GM19193 (cell line): ENCODE measurements at regions not wholly inside any gene's neighbourhood (a gene's known extent, or its start where the extent isn't known, plus 50 kb on each side); places are given as distances from the start of the nearest gene placed in this dataset.

ENCODE experiments used
- POLR2A ChIP-seq: IDR thresholded peaks from 4 replicates; pipeline ENCODE4 v1.6.1; 2011; ENCODE audit not compliant: insufficient read depth, insufficient read length; ENCODE audit errors: extremely low read depth

DNA sequence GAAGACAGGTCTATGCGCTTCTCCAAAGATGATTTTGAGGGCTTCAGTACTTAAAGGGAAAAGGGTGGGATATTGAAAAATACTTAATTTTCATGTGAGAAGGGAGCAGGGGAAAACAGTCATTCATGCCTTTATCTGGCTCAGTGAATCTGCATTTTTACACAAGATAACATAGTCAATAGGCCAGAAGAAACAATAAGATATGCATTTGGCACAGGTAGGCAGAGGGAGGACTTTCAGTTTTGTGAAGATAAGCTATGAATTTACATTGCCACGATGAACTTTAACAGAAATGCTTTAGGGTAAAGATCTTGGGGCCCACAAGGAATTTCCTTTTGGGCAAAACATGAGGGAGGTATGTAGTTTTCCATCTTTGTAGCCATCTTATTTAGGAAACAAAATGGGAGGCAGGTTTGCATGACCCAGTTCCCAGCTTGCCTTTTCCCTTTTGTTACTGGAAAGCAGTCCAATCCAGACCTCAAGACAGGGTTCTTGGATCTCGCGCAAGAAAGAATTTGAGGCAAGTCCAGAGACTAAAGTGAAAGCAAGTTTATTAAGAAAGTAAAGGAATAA is 504.2 kb downstream of the IGSF11 start:
- no peak for TF ChIP-seq POLR2A

DNA sequence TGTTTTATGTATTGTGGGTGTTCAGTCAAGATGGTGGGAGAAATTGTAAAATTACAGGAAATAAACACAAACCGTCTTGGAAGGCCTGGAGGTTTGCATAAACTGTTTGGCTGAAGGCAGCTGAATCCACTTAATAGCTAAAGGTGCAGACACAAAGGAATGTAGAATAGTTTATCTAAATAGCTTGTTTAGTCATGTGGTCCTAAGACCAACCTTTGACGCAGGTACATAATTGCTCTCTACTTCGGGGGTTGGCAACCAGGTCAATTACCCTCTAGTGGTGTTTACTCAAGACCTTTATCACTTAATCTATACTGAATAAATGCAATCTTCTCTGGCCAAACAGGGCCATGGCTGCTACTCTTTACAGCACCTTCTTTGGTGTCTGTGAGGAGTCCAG is 502.8 kb downstream of the IGSF11 start:
- TF ChIP-seq POLR2A, result no peak

DNA sequence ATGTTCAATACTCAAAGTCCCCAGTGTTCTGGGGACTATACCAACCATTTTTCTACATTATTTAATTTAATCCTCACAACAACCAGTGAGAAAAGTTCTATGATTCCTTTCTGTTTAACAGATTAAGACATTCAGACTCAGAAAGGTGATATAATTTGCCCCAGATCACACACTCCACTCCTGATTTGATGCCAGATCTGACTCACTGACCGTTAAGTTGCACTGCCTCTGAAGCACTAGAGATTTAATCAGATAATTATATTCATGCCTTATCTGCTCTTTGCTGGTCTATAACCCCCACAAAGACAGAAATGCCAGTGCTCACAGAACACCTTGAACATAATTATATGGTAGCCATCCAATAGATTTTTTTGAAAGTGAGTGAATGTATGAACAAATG is 501.0 kb downstream of the IGSF11 start:
- TF ChIP-seq POLR2A, result no peak

DNA sequence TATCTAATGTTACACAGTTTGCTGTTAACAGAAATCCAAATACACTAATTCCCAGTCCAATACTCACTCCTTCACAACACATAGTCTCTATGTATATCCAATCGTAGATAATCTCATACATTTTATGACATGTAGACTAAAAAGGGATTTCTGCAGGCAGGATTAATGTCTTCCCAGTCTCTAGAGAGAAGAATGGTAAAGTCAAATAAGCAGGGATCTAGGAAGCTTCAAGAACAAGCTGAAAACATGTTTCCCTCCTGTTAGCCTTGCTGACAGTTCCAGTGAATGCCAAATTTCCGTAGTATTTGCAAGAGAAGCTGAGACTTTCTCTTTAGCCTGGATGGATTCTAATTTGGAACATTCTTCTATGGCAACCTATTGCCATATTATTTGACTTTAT is 500.1 kb downstream of the IGSF11 start:
- TF ChIP-seq POLR2A, result no peak

DNA sequence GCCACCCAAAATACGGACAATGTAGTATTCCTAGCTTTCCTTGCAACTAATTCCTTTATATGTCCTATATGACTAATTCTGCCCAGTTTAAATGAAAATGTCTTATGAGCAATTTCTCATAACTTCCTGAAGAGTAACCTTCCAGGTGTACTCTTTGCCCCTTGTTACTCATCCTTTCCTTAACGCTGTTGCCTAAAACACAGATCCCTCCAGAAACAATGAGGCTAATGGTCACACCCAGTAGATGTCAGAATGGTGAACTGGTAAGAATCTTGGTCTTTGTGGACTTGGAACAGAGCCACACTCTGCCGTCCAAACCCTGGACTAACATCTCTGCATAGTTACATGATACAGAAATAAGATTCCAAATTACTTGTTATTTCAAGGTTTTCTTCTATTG is 497.9 kb downstream of the IGSF11 start:
- no peak for TF ChIP-seq POLR2A

DNA sequence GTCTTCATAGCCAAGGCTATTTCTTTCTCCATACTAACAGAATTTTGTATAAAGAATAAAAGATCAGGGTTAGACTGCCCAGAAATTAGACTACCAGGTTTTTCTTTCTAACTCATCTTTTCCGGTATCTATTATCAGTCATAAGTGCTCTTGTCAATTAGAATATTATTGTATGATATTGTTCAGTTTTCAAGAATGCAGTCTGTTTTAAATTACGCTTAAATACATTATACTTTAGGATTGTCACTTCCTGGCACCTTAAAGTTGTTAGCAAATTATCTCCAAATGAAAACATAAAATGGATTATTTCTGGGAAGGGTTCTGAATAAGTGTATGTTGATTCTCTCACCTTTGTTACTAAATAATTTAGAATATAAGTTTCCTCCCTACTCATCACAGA is 497.2 kb downstream of the IGSF11 start:
- no peak for TF ChIP-seq POLR2A

DNA sequence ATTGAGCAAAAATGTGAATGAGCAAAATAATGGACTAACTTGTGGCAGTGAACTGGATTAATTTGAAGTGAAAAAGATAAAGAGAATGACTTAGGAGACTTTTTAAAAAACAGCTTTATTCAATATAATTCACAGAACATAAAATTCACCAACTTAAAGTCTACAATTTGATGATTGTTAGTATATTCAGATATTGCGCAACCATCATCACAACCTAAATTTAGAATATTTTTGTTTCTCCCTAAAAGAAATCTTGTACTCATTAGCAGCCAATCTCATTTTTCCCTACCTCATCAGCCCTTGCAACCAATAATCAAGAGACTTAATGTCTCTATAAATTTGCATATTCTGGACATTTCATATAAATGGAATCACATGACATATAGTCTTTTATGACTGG is 496.5 kb downstream of the IGSF11 start:
- TF ChIP-seq POLR2A, result no peak

DNA sequence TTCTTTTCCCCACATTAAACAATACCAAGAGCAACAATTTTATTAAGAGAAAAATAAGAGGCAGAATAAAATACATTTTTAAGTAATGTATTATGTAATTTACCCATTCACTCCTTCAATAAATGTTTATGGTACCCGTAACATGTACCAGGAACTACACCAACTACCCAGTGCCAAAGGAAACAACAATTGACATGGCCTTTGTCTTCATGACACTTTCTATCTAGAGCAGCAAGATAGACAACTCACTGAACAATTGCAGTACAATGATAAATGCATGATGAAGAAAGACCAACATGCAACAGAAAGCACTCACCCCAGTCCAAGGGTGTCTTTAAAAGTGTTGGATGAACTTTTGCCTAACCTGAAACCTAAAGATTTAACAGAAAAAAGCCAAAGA is 493.8 kb downstream of the IGSF11 start:
- TF ChIP-seq POLR2A, result no peak

DNA sequence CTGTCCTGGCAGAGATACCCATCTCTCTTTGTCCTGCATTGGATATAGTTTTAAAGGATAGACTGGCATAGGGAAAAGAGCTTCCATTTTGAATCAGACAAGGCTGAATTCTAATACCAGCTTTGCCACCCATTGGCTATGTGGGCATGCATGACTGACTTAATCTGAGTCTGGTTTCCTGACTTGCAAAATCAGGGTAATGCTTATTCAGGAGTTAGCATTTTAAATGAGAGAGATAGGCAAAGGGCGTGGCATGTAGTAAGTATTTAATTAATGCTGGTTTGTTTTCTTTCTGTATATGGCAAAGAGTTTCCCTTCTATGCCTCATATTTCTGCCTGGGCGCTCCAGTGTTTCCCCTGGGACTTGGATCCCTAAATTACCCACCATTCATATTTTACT is 492.9 kb downstream of the IGSF11 start:
- TF ChIP-seq POLR2A, result no peak

DNA sequence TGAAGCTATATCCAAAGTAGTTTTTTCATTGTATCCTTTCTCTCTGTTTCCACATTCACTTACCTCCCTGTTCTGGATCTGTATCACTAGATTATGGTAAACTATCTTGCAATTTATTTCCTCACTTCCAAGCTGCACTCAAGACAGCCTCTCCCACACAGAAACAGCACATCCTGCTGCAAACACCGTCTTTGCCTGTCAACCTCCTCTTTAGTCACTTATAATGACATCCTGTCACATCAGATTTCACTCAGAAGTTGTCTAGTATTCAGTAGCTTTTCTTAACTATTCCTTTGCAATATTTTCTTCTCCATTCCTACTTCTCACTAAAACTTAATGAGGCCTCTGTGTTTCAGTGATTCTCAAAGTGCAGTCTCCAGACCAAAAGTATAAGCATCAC is 490.8 kb downstream of the IGSF11 start:
- TF ChIP-seq POLR2A, result no peak

DNA sequence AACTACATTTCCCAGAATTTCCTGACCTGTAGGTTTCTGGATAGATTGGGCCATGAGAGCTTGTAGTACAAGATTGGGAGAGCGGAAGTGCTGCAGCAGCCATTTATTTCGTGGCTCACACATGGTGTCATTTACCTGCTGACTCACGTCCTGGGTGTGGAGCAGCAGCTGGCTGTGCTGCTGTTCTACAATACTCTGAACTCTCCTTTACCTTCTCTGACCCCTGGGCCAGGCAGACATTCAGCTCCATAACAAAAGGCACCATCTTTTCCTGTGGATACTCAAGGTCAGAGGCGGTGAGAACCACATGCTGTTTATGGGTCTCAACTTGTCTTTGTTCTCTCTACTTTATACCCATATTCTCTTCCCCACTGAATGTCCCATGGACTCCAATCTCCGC is 490.2 kb downstream of the IGSF11 start:
- TF ChIP-seq POLR2A, result no peak

DNA sequence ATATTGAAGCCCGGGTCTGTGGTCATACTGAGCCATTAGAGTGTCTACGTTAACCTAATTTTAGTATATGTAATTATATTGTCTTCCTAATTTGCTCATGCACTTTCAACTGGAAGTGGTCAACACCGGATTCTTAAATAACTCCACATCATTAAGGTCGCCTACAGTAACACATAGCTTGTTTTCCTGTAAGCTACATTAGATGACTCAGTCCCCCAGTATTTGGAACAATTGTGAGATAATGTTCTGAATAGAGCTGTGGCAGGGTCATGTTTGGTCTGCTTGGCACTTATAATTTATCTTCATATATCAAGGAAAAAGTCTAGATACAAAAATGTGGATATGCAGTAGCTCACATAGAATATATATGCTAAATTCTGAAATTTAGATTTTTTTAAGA is 486.2 kb downstream of the IGSF11 start:
- TF ChIP-seq POLR2A, result no peak

DNA sequence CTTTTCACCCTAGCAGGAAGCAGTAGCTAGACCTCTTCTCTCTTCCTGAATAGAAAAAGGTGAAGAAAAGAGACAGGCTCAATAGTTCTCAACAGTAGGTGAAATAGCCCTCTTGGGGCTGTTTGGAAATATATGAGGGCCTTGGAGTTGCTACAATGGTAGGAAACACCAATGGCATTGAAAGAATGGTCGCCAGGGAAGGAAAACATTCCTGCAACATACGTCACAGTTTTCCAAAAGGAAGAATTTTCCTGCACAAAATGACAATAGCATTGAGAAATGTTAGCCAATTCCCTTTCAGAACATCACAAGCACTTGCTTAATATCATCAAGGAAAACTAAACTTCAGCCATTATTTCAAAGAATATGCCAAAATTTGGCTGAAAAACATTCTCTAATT is 484.5 kb downstream of the IGSF11 start:
- no peak for TF ChIP-seq POLR2A

DNA sequence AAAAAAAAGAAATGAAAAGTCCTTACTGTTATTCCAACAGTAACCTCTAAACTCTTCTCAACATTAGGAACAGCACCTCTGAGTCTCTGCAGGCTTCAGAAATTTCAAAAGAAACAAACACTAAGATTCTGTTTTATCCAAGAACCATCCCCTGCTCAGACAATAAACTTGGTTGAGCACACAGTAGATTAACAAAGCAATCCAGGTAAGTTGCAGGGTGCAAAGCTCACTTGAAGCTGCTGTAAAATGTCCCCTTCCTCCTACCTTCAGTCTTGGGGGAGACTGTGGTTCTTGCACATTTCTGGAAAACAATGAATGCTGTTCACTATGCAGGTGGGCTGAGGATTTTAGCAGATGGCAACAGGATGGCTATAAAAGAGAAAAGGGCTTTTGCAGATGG is 484.1 kb downstream of the IGSF11 start:
- no peak for TF ChIP-seq POLR2A

DNA sequence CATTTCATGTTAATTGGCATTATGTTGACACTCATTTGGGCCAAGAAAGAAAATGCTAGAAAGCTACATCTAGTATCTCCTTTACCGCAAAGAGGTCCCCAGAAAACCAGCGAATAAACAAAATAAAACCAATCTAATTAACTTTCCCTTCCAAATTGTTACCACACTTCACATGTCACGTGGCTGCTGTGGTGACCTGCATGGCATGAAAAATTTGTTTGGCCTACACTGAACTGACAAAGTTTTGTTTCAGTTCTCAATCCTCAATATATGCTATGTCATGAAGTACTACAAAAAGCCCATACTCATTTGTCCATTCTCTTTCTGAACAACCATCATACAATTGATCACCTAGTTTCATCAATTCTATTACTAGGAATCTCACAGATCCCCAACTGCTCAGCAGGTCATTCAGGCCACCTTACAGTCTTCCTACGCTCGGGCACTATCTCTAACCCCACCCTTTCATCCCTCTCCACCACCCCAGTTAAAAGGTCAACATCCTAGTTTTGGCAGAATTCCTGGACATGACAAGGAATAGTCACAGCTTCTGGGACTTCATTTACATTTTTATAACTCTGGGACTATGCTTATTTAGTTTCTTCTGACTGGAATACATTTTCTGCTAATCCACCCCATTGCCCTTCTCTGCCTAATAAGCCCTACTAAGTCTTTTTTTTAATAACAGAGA is 480.4 kb downstream of the IGSF11 start:
- TF ChIP-seq POLR2A, result no peak

DNA sequence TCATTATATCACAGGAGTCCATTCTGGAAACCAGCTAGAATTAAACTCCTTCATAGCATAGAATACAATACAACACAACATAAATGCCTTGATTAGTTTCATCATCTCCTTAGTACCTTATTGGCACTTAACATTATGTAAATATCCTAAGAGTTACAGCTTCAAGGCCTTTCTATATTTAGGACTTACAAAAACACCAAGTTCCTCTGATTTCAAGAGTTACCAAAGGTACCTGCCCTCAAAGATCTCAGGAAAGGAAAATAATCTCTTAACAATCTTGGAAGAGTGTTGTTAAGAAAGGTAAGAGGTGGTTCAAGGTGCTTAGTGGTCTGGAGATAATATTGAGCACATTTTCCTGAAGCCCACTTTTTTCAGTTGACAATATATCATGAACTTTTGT is 477.7 kb downstream of the IGSF11 start:
- no peak for TF ChIP-seq POLR2A

DNA sequence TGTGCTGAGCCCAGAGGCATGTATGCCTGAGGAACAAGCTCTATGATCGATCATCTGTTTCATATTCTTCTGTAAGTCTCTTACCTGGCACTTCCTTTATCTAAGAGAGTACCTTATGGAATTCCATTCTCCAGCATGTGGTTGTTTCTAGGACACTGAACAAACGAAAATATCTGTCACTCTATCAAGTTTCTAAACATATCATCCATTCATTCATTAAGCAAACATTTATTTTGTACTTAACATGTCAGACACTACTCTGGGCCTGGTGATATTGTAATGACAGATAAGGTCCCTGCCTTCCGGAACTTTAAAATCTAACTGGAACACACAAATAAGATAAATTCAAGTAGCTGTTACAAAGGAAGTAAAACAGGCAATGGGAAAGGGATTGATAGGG is 477.1 kb downstream of the IGSF11 start:
- TF ChIP-seq POLR2A, result no peak

DNA sequence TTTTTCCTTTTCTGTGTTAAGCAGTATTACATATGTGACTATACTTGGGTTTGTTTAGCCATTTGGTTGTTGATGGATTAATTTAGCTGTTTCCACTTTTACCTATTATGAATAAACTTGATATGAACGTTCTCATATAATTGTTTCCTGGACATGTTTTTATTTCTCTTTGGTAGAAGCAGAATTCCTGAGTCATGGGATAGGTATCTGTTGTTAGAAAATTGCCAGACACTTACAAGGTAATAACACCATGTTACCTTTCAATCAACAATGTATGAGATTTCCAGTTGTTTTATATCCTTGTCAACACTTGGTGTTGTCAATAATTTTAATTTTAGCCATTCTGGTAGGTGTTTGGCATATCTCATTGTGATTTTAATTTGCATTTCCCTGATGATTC is 475.4 kb downstream of the IGSF11 start:
- no peak for TF ChIP-seq POLR2A

DNA sequence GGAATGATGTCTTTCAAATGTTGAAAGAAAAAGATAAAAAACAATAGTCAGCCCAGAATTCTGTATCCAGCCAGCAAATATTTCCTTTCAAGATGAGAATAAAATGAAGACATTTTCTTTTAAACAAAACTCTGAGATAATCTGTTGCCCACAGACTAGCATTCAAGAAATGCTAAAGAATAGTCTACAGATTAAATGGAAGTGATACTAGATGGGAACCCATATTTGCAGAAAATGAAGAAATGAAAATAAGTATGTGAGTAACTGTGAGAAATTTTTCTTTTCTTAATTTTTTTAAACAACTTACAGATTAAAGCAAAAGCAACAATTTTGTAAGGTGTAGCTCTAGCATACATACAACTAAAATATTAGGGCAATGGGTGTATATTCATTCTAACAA is 469.8 kb downstream of the IGSF11 start:
- no peak for TF ChIP-seq POLR2A
